ENCODE measurements at regions not wholly inside any gene's neighbourhood (a gene's known extent, or its start where the extent isn't known, plus 50 kb on each side); places are given as distances from the start of the nearest gene placed in this dataset.

GRCh38 chr21:27134516-27134915, 167.6 kb upstream of the ADAMTS5 start:
- TF ChIP-seq POLR2A (IDR thresholded peaks at IDR 0.05) (no peak), CTCF (IDR thresholded peaks at IDR 0.05) (no peak), POLR2AphosphoS5 (IDR thresholded peaks at IDR 0.05; ENCODE audit: insufficient read depth in 1 of 2, low read depth in 1 of 2) (no peak)

All from vagina (tissue), 2 donors.